Activated T-cell treated with anti-CD3 and anti-CD28 coated beads for 48 hours (primary cell): ENCODE measurements at regions not wholly inside any gene's neighbourhood (a gene's known extent, or its start where the extent isn't known, plus 50 kb on each side); places are given as distances from the start of the nearest gene placed in this dataset.
"Not testable (repeated sequence)": the region's sequence is repeated elsewhere in the genome, so short reads cannot be mapped to it uniquely, and the experiment has no call there.

ENCODE experiments used
- DNase-seq: peaks from one replicate; pipeline ENCODE4 v3.0.0-alpha.2; 2020; ENCODE audit warnings: low read depth

- DNase-seq = no peak
Measured at GRCh38 chr10:131818510-131819234, 82.1 kb upstream of the PPP2R2D start.

- no peak for DNase-seq
Measured at GRCh38 chr10:131819241-131820072, 81.4 kb upstream of the PPP2R2D start.

GRCh38 chr10:131820626-131821025 lies 80.2 kb upstream of the PPP2R2D start:
- DNase-seq = no peak

GRCh38 chr10:131821378-131822012 lies 79.3 kb upstream of the PPP2R2D start:
- no peak for DNase-seq

GRCh38 chr10:131822013-131822691 lies 78.7 kb upstream of the PPP2R2D start:
- no peak for DNase-seq

- DNase-seq = no peak
Measured at GRCh38 chr10:131822692-131823245, 78.0 kb upstream of the PPP2R2D start.

- not testable (repeated sequence) for DNase-seq
Measured at GRCh38 chr10:131823601-131824099, 77.2 kb upstream of the PPP2R2D start.

- no peak for DNase-seq
Measured at GRCh38 chr10:131824371-131825149, 76.2 kb upstream of the PPP2R2D start.

- no peak for DNase-seq
Measured at GRCh38 chr10:131825150-131825848, 75.5 kb upstream of the PPP2R2D start.

GRCh38 chr10:131825960-131826650 lies 74.7 kb upstream of the PPP2R2D start:
- DNase-seq = no peak

GRCh38 chr10:131829156-131829930 lies 71.5 kb upstream of the PPP2R2D start:
- no peak for DNase-seq

GRCh38 chr10:131830446-131831130 lies 70.2 kb upstream of the PPP2R2D start:
- no peak for DNase-seq

GRCh38 chr10:131831561-131831960 lies 69.2 kb upstream of the PPP2R2D start:
- no peak for DNase-seq

GRCh38 chr10:131832056-131832685 lies 68.6 kb upstream of the PPP2R2D start:
- no peak for DNase-seq

- DNase-seq = no peak
Measured at GRCh38 chr10:131833013-131833412, 67.8 kb upstream of the PPP2R2D start.

- DNase-seq = no peak
Measured at GRCh38 chr10:131833446-131834080, 67.2 kb upstream of the PPP2R2D start.

GRCh38 chr10:131834152-131834810 lies 66.5 kb upstream of the PPP2R2D start:
- no peak for DNase-seq
